ENCODE measurements at regions not wholly inside any gene's neighbourhood (a gene's known extent, or its start where the extent isn't known, plus 50 kb on each side); places are given as distances from the start of the nearest gene placed in this dataset.

GRCh38 chr5:93022796-93023447, 558.1 kb downstream of the NR2F1-AS1 start:
- Histone ChIP-seq H3K27ac (ENCODE audit: low read depth, low read length, poor library complexity, severe bottlenecking) (no peak overlapping the region), H3K4me2 (ENCODE audit: low read length) (no peak overlapping the region), H2AFZ (ENCODE audit: low read length) (no peak overlapping the region), H3K79me2 (ENCODE audit: insufficient read depth, low read depth, low read length) (no peaks in the 10 kb centered on the region), H3K4me1 (ENCODE audit: insufficient read depth, low read length, poor library complexity, severe bottlenecking) (no peaks in the 10 kb centered on the region), H3K36me3 (ENCODE audit: insufficient read depth, low read length) (no peaks in the 10 kb centered on the region), H4K20me1 (ENCODE audit: insufficient read depth, low read length) (no peaks in the 10 kb centered on the region), H3K9me2 (ENCODE audit: insufficient read depth, low read length) (no peaks in the 10 kb centered on the region), H3K9me3 (ENCODE audit: low read length) (no peaks in the 10 kb centered on the region), H3K4me3 (ENCODE audit: low read depth, low read length, poor library complexity, severe bottlenecking) (no peak overlapping the region)
- TF ChIP-seq, protein P1, sequence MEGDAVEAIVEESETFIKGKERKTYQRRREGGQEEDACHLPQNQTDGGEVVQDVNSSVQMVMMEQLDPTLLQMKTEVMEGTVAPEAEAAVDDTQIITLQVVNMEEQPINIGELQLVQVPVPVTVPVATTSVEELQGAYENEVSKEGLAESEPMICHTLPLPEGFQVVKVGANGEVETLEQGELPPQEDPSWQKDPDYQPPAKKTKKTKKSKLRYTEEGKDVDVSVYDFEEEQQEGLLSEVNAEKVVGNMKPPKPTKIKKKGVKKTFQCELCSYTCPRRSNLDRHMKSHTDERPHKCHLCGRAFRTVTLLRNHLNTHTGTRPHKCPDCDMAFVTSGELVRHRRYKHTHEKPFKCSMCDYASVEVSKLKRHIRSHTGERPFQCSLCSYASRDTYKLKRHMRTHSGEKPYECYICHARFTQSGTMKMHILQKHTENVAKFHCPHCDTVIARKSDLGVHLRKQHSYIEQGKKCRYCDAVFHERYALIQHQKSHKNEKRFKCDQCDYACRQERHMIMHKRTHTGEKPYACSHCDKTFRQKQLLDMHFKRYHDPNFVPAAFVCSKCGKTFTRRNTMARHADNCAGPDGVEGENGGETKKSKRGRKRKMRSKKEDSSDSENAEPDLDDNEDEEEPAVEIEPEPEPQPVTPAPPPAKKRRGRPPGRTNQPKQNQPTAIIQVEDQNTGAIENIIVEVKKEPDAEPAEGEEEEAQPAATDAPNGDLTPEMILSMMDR (conservative IDR thresholded peaks at IDR 0.05; ENCODE audit: low read length) = no peak
- no peak for TF ChIP-seq EZH2phosphoT487 (IDR thresholded peaks at IDR 0.05; ENCODE audit: borderline replicate concordance, low read depth, low read length)
- POLR2A ChIA-PET = interaction anchor here (0.6 kb wide), 1 partner anchor 58 kb away, joined by 3 read pairs; no protein-coding TSS in a partner anchor
- no TSS peak for BruUV-seq (replicated peaks)
- no peak for DNase-seq (ENCODE audit: low spot score)
- CTCF ChIA-PET (ENCODE audit: unreplicated experiment) = no interaction called here
- intact Hi-C loops (cut with micrococcal nuclease; ENCODE audit: unreplicated experiment) = no loop called here

GRCh38 chr5:93022211-93022610, 558.8 kb downstream of the NR2F1-AS1 start:
- TF ChIP-seq, protein P1 (conservative IDR thresholded peaks at IDR 0.05; ENCODE audit: low read length) = no peak
- no peak for TF ChIP-seq EZH2phosphoT487 (IDR thresholded peaks at IDR 0.05; ENCODE audit: borderline replicate concordance, low read depth, low read length)
- intact Hi-C loops (cut with micrococcal nuclease; ENCODE audit: unreplicated experiment) = no loop called here
- POLR2A ChIA-PET = interaction anchor here (0.6 kb wide), 1 partner anchor 58 kb away, joined by 3 read pairs; no protein-coding TSS in a partner anchor

DNA sequence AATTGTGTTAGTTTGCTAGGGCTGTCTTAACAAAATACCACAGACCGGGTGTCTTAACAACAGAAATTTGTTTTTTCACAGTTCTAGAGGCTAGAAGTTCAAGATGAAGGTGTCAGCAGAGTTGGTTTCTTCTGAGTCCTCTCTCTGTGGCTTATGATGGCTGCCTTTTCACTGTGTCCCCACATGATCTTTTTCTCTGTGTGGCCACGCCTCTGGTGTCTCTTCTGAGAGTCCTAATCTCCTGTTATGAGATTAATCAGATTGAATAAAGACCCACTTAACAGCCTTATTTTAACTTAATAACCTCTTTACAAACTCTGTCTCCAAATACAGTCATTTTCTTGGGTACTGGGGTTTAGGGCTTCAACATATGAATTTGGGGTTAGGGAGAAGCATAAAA, 561.1 kb downstream of the NR2F1-AS1 start:
- POLR2A ChIA-PET = no interaction called here
- no peaks in the 10 kb centered on the region for H3K4me1 ChIP-seq (ENCODE audit: insufficient read depth, low read length, poor library complexity, severe bottlenecking)
- CTCF ChIA-PET (ENCODE audit: unreplicated experiment) = no interaction called here
- no peaks in the 10 kb centered on the region for H4K20me1 ChIP-seq (ENCODE audit: insufficient read depth, low read length)
- no peak for TF ChIP-seq EZH2phosphoT487 (IDR thresholded peaks at IDR 0.05; ENCODE audit: borderline replicate concordance, low read depth, low read length)
- TF ChIP-seq, protein P1 (conservative IDR thresholded peaks at IDR 0.05; ENCODE audit: low read length) = no peak
- no peaks in the 10 kb centered on the region for H3K36me3 ChIP-seq (ENCODE audit: insufficient read depth, low read length)
- H3K4me3 ChIP-seq (ENCODE audit: low read depth, low read length, poor library complexity, severe bottlenecking) = no peak overlapping the region
- BruUV-seq (replicated peaks) = no TSS peak
- intact Hi-C loops (cut with micrococcal nuclease; ENCODE audit: unreplicated experiment) = no loop called here
- no peak overlapping the region for H3K4me2 ChIP-seq (ENCODE audit: low read length)
- H3K27ac ChIP-seq (ENCODE audit: low read depth, low read length, poor library complexity, severe bottlenecking) = no peak overlapping the region
- H3K79me2 ChIP-seq (ENCODE audit: insufficient read depth, low read depth, low read length) = no peaks in the 10 kb centered on the region
- H3K9me2 ChIP-seq (ENCODE audit: insufficient read depth, low read length) = no peaks in the 10 kb centered on the region
- H3K9me3 ChIP-seq (ENCODE audit: low read length) = no peaks in the 10 kb centered on the region
- DNase-seq (ENCODE audit: low spot score) = no peak
- no peak overlapping the region for H2AFZ ChIP-seq (ENCODE audit: low read length)

More at GRCh38 chr5:93022211-93022610, 558.8 kb downstream of the NR2F1-AS1 start:
- Histone ChIP-seq H3K4me3 (ENCODE audit: low read depth, low read length, poor library complexity, severe bottlenecking) (no peak overlapping the region), H2AFZ (ENCODE audit: low read length) (no peak overlapping the region), H4K20me1 (ENCODE audit: insufficient read depth, low read length) (no peaks in the 10 kb centered on the region), H3K9me2 (ENCODE audit: insufficient read depth, low read length) (no peaks in the 10 kb centered on the region), H3K79me2 (ENCODE audit: insufficient read depth, low read depth, low read length) (no peaks in the 10 kb centered on the region), H3K36me3 (ENCODE audit: insufficient read depth, low read length) (no peaks in the 10 kb centered on the region), H3K27ac (ENCODE audit: low read depth, low read length, poor library complexity, severe bottlenecking) (no peak overlapping the region), H3K4me2 (ENCODE audit: low read length) (no peak overlapping the region), H3K9me3 (ENCODE audit: low read length) (no peaks in the 10 kb centered on the region), H3K4me1 (ENCODE audit: insufficient read depth, low read length, poor library complexity, severe bottlenecking) (no peaks in the 10 kb centered on the region)
- CTCF ChIA-PET (ENCODE audit: unreplicated experiment) = no interaction called here
- no TSS peak for BruUV-seq (replicated peaks)
- DNase-seq (ENCODE audit: low spot score) = no peak

All from OCI-LY7 (cell line).